ENCODE measurements at regions not wholly inside any gene's neighbourhood (a gene's known extent, or its start where the extent isn't known, plus 50 kb on each side); places are given as distances from the start of the nearest gene placed in this dataset.

GRCh38 chr15:70344666-70345065, 246.9 kb upstream of the TLE3 start:
- no peak for TF ChIP-seq GATA3 (IDR thresholded peaks at IDR 0.05; ENCODE audit: low read depth, low read length)
- no peak for TF ChIP-seq GATA2 (IDR thresholded peaks at IDR 0.05; ENCODE audit: low read depth, low read length)
